Endothelial cell of umbilical vein (primary cell): ENCODE measurements at regions not wholly inside any gene's neighbourhood (a gene's known extent, or its start where the extent isn't known, plus 50 kb on each side); places are given as distances from the start of the nearest gene placed in this dataset.

Source experiments
- BruUV-seq: library from RNA; stranded (reverse); fragments of 400-500 nt; replicated peaks from 2 replicates; lab custom pipeline; 2021; lab: Mats Ljungman, UMichigan
- CTCF ChIA-PET: fragments of 300-600, 350-600 bp; sonication (Branson Sonifier 250); formaldehyde crosslinking; loops from one replicate; lab custom pipeline; 2021; ENCODE audit warnings: antibody characterized with exemption, inconsistent platforms; lab: Charles Lee
- POLR2A ChIA-PET: fragments of 300-600, 350-600 bp; sonication (Branson Sonifier 250); formaldehyde crosslinking; loops from one replicate; lab custom pipeline; 2021; ENCODE audit warnings: antibody characterized with exemption, inconsistent platforms; lab: Charles Lee
- DNase-seq: peaks from one replicate; pipeline ENCODE4 v3.0.0-alpha.2; 2011; ENCODE audit warnings: low read depth, low spot score
- FAIRE-seq: peaks from 2 replicates; lab custom pipeline; 2011; peaks lifted over from hg19 to GRCh38; lab: Jason Lieb, UNC
- H2AFZ ChIP-seq: 2 replicates; pipeline ENCODE4 v1.6.0; 2012; ENCODE audit warnings: low read depth, low read length, control low read depth, inconsistent platforms
- H3K27ac ChIP-seq: 2 replicates; pipeline ENCODE4 v1.5.1; 2011; ENCODE audit warnings: low read depth, mild to moderate bottlenecking, control low read depth, low read length, moderate library complexity; ENCODE audit not compliant: insufficient read depth
- H3K27me3 ChIP-seq, 2 experiments: 2 replicates each; pipeline versions ENCODE4 v1.6.0 to v1.6.1; 2011; ENCODE audit warnings: low read length in 2 of 2, mixed read lengths in 1 of 2; ENCODE audit not compliant: control insufficient read depth in 2 of 2, insufficient read depth in 2 of 2
- H3K36me3 ChIP-seq, 2 experiments: 2 replicates in 1 of 2; 3 replicates in 1 of 2; pipeline ENCODE4 v1.5.1; 2011; ENCODE audit warnings: low read length in 2 of 2, mild to moderate bottlenecking in 1 of 2, moderate library complexity in 1 of 2; ENCODE audit not compliant: control insufficient read depth in 2 of 2, insufficient read depth in 2 of 2; ENCODE audit errors: extremely low read depth in 1 of 2
- H3K4me1 ChIP-seq: 3 replicates; pipeline ENCODE4 v1.5.1; 2011; ENCODE audit warnings: mild to moderate bottlenecking, low read length; ENCODE audit not compliant: control insufficient read depth, insufficient read depth; ENCODE audit errors: extremely low read depth
- H3K4me2 ChIP-seq: 2 replicates; pipeline ENCODE4 v1.6.1; 2011; ENCODE audit warnings: low read length, control low read depth, mixed read lengths; ENCODE audit not compliant: insufficient read depth
- H3K4me3 ChIP-seq, 3 experiments: fragments of 200-600 bp in 1 of 3; sonication (generic), shearing (Covaris generic) in 1 of 3; replicated peaks in 1 of 3; 2 replicates each; pipeline ENCODE4 v1.5.1; 2011 to 2016; ENCODE audit warnings: control low read depth in 3 of 3, low read length in 3 of 3, mild to moderate bottlenecking in 2 of 3, inconsistent platforms in 1 of 3, low read depth in 1 of 3, moderate library complexity in 1 of 3; ENCODE audit not compliant: insufficient read depth in 1 of 3
- H3K79me2 ChIP-seq: 2 replicates; pipeline ENCODE4 v1.6.0; 2012; ENCODE audit warnings: low read length, inconsistent platforms; ENCODE audit not compliant: control insufficient read depth, insufficient read depth
- H3K9ac ChIP-seq: replicated peaks from 2 replicates; pipeline ENCODE3; 2011; ENCODE audit warnings: low read length, control low read depth; ENCODE audit not compliant: insufficient read depth; ENCODE audit errors: extremely low read depth
- H3K9me1 ChIP-seq: replicated peaks from 3 replicates; pipeline ENCODE4 v1.6.0; 2011; ENCODE audit warnings: mild to moderate bottlenecking, low read length; ENCODE audit not compliant: control insufficient read depth, insufficient read depth; ENCODE audit errors: extremely low read depth
- H3K9me3 ChIP-seq: replicated peaks from 2 replicates; pipeline ENCODE4 v1.5.1; 2012; ENCODE audit warnings: low read length, inconsistent platforms; ENCODE audit not compliant: control insufficient read depth, insufficient read depth
- H4K20me1 ChIP-seq: replicated peaks from 2 replicates; pipeline ENCODE3; 2011; ENCODE audit warnings: mild to moderate bottlenecking, low read length; ENCODE audit not compliant: control insufficient read depth, insufficient read depth; ENCODE audit errors: extremely low read depth
- CTCF ChIP-seq, 2 donors: IDR thresholded peaks; 1 replicate in 1 of 2; 2 replicates in 1 of 2; pipeline ENCODE4 v1.5.1; 2011; ENCODE audit warnings: low read length in 2 of 2, mild to moderate bottlenecking in 2 of 2, moderate library complexity in 2 of 2, control low read depth in 1 of 2, inconsistent platforms in 1 of 2, low read depth in 1 of 2; ENCODE audit not compliant: insufficient read depth in 1 of 2; ENCODE audit errors: extremely low read depth in 1 of 2
- EZH2 ChIP-seq: IDR thresholded peaks from 2 replicates; pipeline ENCODE4 v1.6.1; 2012; ENCODE audit warnings: borderline replicate concordance, low read depth, mild to moderate bottlenecking, moderate library complexity, low read length, inconsistent platforms; ENCODE audit not compliant: severe bottlenecking
- FOS ChIP-seq: IDR thresholded peaks from 2 replicates; pipeline ENCODE4 v1.6.1; 2011; ENCODE audit warnings: mild to moderate bottlenecking, low read length, moderate library complexity, borderline replicate concordance; ENCODE audit not compliant: insufficient read depth
- GATA2 ChIP-seq: IDR thresholded peaks from 2 replicates; pipeline ENCODE4 v1.7.0; 2011; ENCODE audit warnings: low read depth, mild to moderate bottlenecking, moderate library complexity, mixed read lengths, low read length; ENCODE audit not compliant: insufficient read length, insufficient read depth
- JUN ChIP-seq: IDR thresholded peaks from 2 replicates; pipeline ENCODE4 v1.6.1; 2011; ENCODE audit warnings: borderline replicate concordance, low read depth; ENCODE audit not compliant: insufficient read length, insufficient read depth
- MAX ChIP-seq: IDR thresholded peaks from 2 replicates; pipeline ENCODE4 v1.6.1; 2011; ENCODE audit not compliant: insufficient read depth, insufficient read length
- MYC ChIP-seq: IDR thresholded peaks from one replicate; pipeline ENCODE4 v1.6.1; 2011; ENCODE audit warnings: mild to moderate bottlenecking, low read depth, low read length
- POLR2A ChIP-seq: IDR thresholded peaks from 2 replicates; pipeline ENCODE4 v1.6.1; 2012; ENCODE audit warnings: low read depth, mild to moderate bottlenecking, control low read depth, low read length
- POLR2AphosphoS5 ChIP-seq: IDR thresholded peaks from 2 replicates; pipeline ENCODE4 v1.6.1; 2012; ENCODE audit warnings: low read depth, mild to moderate bottlenecking, control low read depth, low read length, moderate library complexity; ENCODE audit not compliant: insufficient read depth
- dilution Hi-C: fragments of 300-500 bp; cut with MboI; formaldehyde crosslinking; loops from one replicate; pipeline ENCODE4 v1.15.0; 2019; ENCODE audit warnings: low sequenced_read_pairs; ENCODE audit not compliant: extremely low pct_ligation_motif_present
- intact Hi-C: fragments of 100-400 bp; cut with micrococcal nuclease; formaldehyde crosslinking; loops from one replicate; pipeline ENCODE4 v1.10.0; 2022

- no TSS peak for BruUV-seq
- H3K4me2 ChIP-seq = no peak overlapping the region
- POLR2A ChIA-PET = no interaction called here
Observed at GRCh38 chr2:59233920-59234319, 992.8 kb upstream of the FANCL start.

GRCh38 chr2:59233448-59233847 is 992.3 kb upstream of the FANCL start:
- POLR2A ChIA-PET = no interaction called here
- CTCF ChIA-PET = no interaction called here

More at GRCh38 chr2:59233920-59234319, 992.8 kb upstream of the FANCL start:
- Histone ChIP-seq H4K20me1 (no peaks in the 10 kb centered on the region), H2AFZ (no peak overlapping the region), H3K4me3 (no peak overlapping the region), H3K9ac (no peak overlapping the region), H3K27me3 (no peaks in the 10 kb centered on the region), H3K9me3 (peaks cover 7% of the 10 kb centered on the region), H3K27ac (no peak overlapping the region), H3K79me2 (no peaks in the 10 kb centered on the region), H3K36me3 (no peaks in the 10 kb centered on the region), H3K4me1 (no peaks in the 10 kb centered on the region), H3K9me1 (no peaks in the 10 kb centered on the region)
- dilution Hi-C loops (no loop called here), intact Hi-C loops (no loop called here)
- CTCF ChIA-PET = no interaction called here
- no peak for TF ChIP-seq MAX
- no peak for TF ChIP-seq POLR2A
- TF ChIP-seq EZH2 = no peak
- TF ChIP-seq FOS = no peak
- DNase-seq = no peak
- FAIRE-seq = no peak

More at GRCh38 chr2:59233448-59233847, 992.3 kb upstream of the FANCL start:
- Histone ChIP-seq H3K9ac (no peak overlapping the region), H3K27me3 (no peaks in the 10 kb centered on the region), H4K20me1 (no peaks in the 10 kb centered on the region), H3K79me2 (no peaks in the 10 kb centered on the region), H3K9me3 (peaks cover 7% of the 10 kb centered on the region), H3K4me2 (no peak overlapping the region), H3K4me3 (no peak overlapping the region), H3K27ac (no peak overlapping the region), H3K9me1 (no peaks in the 10 kb centered on the region), H2AFZ (no peak overlapping the region), H3K36me3 (no peaks in the 10 kb centered on the region), H3K4me1 (no peaks in the 10 kb centered on the region)
- TF ChIP-seq GATA2 (no peak), POLR2AphosphoS5 (no peak), POLR2A (no peak), FOS (no peak), CTCF (IDR thresholded peaks at IDR 0.05; ENCODE audit: extremely low read depth in 1 of 2, insufficient read depth in 1 of 2, low read depth in 1 of 2, low read length in 2 of 2) (no peak), MAX (no peak), EZH2 (no peak), MYC (no peak), JUN (no peak)
- no TSS peak for BruUV-seq
- no peak for DNase-seq
- intact Hi-C loops = no loop called here
- FAIRE-seq = no peak
- dilution Hi-C loops = no loop called here
